PC-3 (cell line): ENCODE measurements at regions not wholly inside any gene's neighbourhood (a gene's known extent, or its start where the extent isn't known, plus 50 kb on each side); places are given as distances from the start of the nearest gene placed in this dataset.

Source experiments
- ATAC-seq: fragments of 200-7000 bp; cut with Tn5 transposase; 2 replicates; pipeline ENCODE4 v1.9.1; 2020; ENCODE audit warnings: mild to moderate bottlenecking, moderate library complexity
- BruUV-seq: library from RNA; stranded (reverse); fragments of 400-500 nt; replicated peaks from 2 replicates; lab custom pipeline; 2021; lab: Mats Ljungman, UMichigan
- CTCF ChIA-PET: fragments of 300-600 bp; sonication (Branson Sonifier 250); formaldehyde crosslinking; loops from one replicate; lab custom pipeline; 2022; ENCODE audit warnings: antibody characterized with exemption; lab: Charles Lee
- POLR2A ChIA-PET: fragments of 300-600 bp; sonication (Branson Sonifier 250); formaldehyde crosslinking; loops from one replicate; lab custom pipeline; 2022; ENCODE audit warnings: antibody characterized with exemption; ENCODE audit not compliant: unreplicated experiment; lab: Charles Lee
- DNase-seq: peaks from one replicate; pipeline ENCODE4 v3.0.0-alpha.2; 2015
- H2AFZ ChIP-seq: fragments of 300-600 bp; sonication (generic); 2 replicates; pipeline ENCODE4 v1.6.0; 2016; ENCODE audit warnings: antibody characterized with exemption, low read length
- H3F3A ChIP-seq: fragments of 300-600 bp; sonication (generic); one replicate; pipeline ENCODE4 v1.6.0; 2017; ENCODE audit warnings: antibody characterized with exemption, low read length, control low read depth, mild to moderate bottlenecking; ENCODE audit not compliant: unreplicated experiment
- H3K27ac ChIP-seq: fragments of 300-600 bp; sonication (generic); 2 replicates; pipeline ENCODE4 v1.5.1; 2016; ENCODE audit warnings: mild to moderate bottlenecking, low read length
- H3K27me3 ChIP-seq: fragments of 300-600 bp; sonication (generic); 2 replicates; pipeline ENCODE4 v1.6.1; 2016; ENCODE audit warnings: low read length, mixed read lengths
- H3K36me3 ChIP-seq: fragments of 300-600 bp; sonication (generic); 2 replicates; pipeline ENCODE4 v1.6.1; 2016; ENCODE audit warnings: low read depth, mixed run types, low read length, mixed read lengths
- H3K4me1 ChIP-seq: fragments of 300-600 bp; sonication (generic); 2 replicates; pipeline ENCODE4 v1.5.1; 2016; ENCODE audit warnings: low read length; ENCODE audit not compliant: insufficient read depth
- H3K4me2 ChIP-seq: fragments of 300-600 bp; sonication (generic); 2 replicates; pipeline ENCODE4 v1.6.0; 2016; ENCODE audit warnings: low read length
- H3K4me3 ChIP-seq: fragments of 300-600 bp; sonication (generic); 2 replicates; pipeline ENCODE4 v1.5.1; 2016; ENCODE audit warnings: mild to moderate bottlenecking, low read length, mixed read lengths
- H3K79me2 ChIP-seq: fragments of 300-600 bp; sonication (generic); 2 replicates; pipeline ENCODE4 v1.6.1; 2017; ENCODE audit warnings: low read length, mixed read lengths
- H3K9ac ChIP-seq: fragments of 300-600 bp; sonication (generic); 2 replicates; pipeline ENCODE4 v1.6.0; 2016; ENCODE audit warnings: mild to moderate bottlenecking, low read length
- H3K9me2 ChIP-seq: fragments of 300-600 bp; sonication (generic); replicated peaks from 2 replicates; pipeline ENCODE4 v1.6.1; 2016; ENCODE audit warnings: mixed run types, low read length, mixed read lengths
- H3K9me3 ChIP-seq: fragments of 300-600 bp; sonication (generic); 2 replicates; pipeline ENCODE4 v1.6.1; 2016; ENCODE audit warnings: low read length, mixed read lengths
- H4K20me1 ChIP-seq: fragments of 300-600 bp; sonication (generic); 2 replicates; pipeline ENCODE4 v1.6.1; 2016; ENCODE audit warnings: low read length, mixed read lengths
- CTCF ChIP-seq: fragments of 300-600 bp; sonication (generic); conservative IDR thresholded peaks from 2 replicates; pipeline ENCODE4 v1.5.1; 2017; ENCODE audit warnings: antibody characterized with exemption, low read depth, mild to moderate bottlenecking, low read length
- EZH2 ChIP-seq: fragments of 300-600 bp; sonication (generic); IDR thresholded peaks from one replicate; pipeline ENCODE4 v1.6.1; 2017; ENCODE audit warnings: antibody characterized with exemption, mild to moderate bottlenecking, low read length; ENCODE audit not compliant: unreplicated experiment
- EZH2phosphoT487 ChIP-seq: fragments of 300-600 bp; sonication (generic); IDR thresholded peaks from 2 replicates; pipeline ENCODE4 v1.6.1; 2018; ENCODE audit warnings: mild to moderate bottlenecking, antibody characterized with exemption, low read length, borderline replicate concordance
- intact Hi-C: fragments of 100-400 bp; cut with micrococcal nuclease; formaldehyde crosslinking; loops from 2 replicates; pipeline ENCODE4 v1.9.0; 2023

GRCh38 chr14:101181446-101182313, 278.2 kb upstream of the RTL1 start:
- H2AFZ ChIP-seq, result no peak overlapping the region
- H3K9me2 ChIP-seq, result no peaks in the 10 kb centered on the region
- TF ChIP-seq CTCF (no peak), EZH2phosphoT487 (no peak), EZH2 (no peak)
- H3K79me2 ChIP-seq, result no peaks in the 10 kb centered on the region
- no peaks in the 10 kb centered on the region for H3K9me3 ChIP-seq
- ChIA-PET CTCF (no interaction called here), POLR2A (no interaction called here)
- no peaks in the 10 kb centered on the region for H3K36me3 ChIP-seq
- no peaks in the 10 kb centered on the region for H3F3A ChIP-seq
- no peak overlapping the region for H3K4me3 ChIP-seq
- no peaks in the 10 kb centered on the region for H4K20me1 ChIP-seq
- ATAC-seq (no peak), DNase-seq (no peak)
- H3K4me1 ChIP-seq, result no peaks in the 10 kb centered on the region
- H3K27me3 ChIP-seq, result no peaks in the 10 kb centered on the region
- no peak overlapping the region for H3K9ac ChIP-seq
- H3K4me2 ChIP-seq, result no peak overlapping the region
- H3K27ac ChIP-seq, result no peak overlapping the region
- intact Hi-C loops, result no loop called here
- BruUV-seq, result no TSS peak

- Histone ChIP-seq H3K9me3 (no peaks in the 10 kb centered on the region), H3K27ac (no peak overlapping the region), H3F3A (no peaks in the 10 kb centered on the region), H3K4me1 (no peaks in the 10 kb centered on the region), H3K36me3 (no peaks in the 10 kb centered on the region), H3K4me2 (no peak overlapping the region), H4K20me1 (no peaks in the 10 kb centered on the region), H3K9me2 (no peaks in the 10 kb centered on the region), H3K27me3 (no peaks in the 10 kb centered on the region), H2AFZ (no peak overlapping the region), H3K79me2 (no peaks in the 10 kb centered on the region), H3K9ac (no peak overlapping the region), H3K4me3 (no peak overlapping the region)
- ATAC-seq, result no peak
- CTCF ChIA-PET, result no interaction called here
- POLR2A ChIA-PET, result no interaction called here
- DNase-seq, result no peak
- intact Hi-C loops, result no loop called here
- TF ChIP-seq EZH2, result no peak
- no peak for TF ChIP-seq EZH2phosphoT487
- no peak for TF ChIP-seq CTCF
- no TSS peak for BruUV-seq
Measured at GRCh38 chr14:101182476-101182875, 279.0 kb upstream of the RTL1 start.
